Stimulated activated CD4-positive, alpha-beta T cell treated with anti-CD3 and anti-CD28 coated beads, Interleukin-4, amount 100 ng/mL, for 4 hours (primary cell): ENCODE measurements at regions not wholly inside any gene's neighbourhood (a gene's known extent, or its start where the extent isn't known, plus 50 kb on each side); places are given as distances from the start of the nearest gene placed in this dataset.

Experiments used
- DNase-seq, 2 experiments: peaks; one replicate each; pipeline ENCODE4 v3.0.0-alpha.2; 2020

GRCh38 chr3:104731074-104731473 is 635.6 kb upstream of the ALCAM start:
- no peak for DNase-seq

DNA sequence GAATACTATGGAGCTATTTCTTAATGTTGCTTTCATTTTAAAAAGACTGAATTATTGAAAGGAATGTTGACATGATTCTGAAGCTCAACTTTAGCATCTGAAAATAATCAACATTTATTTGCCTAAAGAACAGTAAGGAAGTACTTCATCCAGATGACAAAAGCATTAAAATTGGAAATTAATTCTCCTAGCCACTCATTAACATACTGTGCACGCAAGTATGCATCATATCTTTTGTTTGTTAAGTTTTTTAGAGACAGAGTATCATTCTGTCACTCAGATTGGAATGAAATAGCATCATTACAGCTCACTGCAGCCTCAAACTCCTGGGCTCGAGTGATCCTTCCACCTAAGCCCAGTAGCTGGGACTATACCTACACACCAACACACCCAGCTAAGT is 632.1 kb upstream of the ALCAM start:
- no peak for DNase-seq

DNA sequence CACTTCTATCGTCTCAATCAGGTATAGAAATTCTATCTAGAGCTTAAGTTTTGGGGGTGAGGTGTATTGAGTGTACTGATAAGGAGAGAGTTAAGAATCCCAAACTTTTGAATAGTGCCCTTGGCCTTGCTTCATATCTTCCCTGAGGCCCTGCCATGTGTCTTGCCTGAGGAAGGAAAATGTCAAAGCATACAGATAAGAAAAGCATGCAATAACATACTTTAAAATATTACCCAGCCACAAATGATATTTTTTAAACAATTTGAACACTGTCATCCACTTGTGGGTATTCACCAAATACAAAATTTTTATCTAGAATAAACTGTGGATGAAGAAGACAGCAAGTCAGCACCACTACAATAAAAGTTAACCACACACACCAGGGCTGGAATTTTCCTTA is 631.0 kb upstream of the ALCAM start:
- DNase-seq = no peak

DNA sequence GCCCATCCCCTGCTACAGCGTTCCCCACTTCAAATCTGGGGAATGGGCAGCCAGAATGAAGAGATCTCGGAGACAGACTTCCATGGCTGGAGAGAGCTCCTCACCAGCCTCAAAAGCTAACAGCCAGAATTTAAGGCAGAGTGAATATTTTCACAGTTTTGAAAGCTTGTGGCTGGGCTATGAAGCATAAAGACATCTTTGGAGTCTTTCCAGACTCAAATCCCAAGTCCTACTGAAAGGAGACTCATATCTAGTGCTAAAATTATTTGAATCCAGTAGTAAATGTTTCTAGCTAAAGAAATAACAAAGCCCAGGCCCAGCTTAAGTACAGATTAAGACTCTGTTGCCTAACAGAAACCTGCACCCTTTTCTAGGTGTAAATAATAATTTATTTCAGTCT is 628.4 kb upstream of the ALCAM start:
- DNase-seq = no peak

- DNase-seq = no peak
Measured at GRCh38 chr3:104740874-104741379, 625.8 kb upstream of the ALCAM start.

DNA sequence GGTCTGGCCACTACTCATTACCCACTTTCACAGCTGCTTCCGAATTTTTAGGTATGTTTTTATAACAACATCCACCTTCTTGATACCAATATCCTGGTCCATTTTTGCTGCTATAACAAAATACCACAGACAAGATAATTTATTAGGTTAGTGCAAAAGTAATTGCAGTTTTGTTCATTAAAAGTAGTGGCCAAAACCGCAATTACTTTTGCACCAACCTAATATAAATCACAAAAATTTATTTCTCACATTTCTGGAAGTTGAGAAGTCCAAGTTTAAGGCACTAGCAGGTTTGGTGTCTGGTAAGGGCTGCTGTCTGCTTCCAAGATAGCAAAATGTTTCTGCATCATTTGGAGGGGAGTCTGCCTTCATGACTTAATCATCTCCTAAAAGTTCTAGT is 624.7 kb upstream of the ALCAM start:
- no peak for DNase-seq

DNA sequence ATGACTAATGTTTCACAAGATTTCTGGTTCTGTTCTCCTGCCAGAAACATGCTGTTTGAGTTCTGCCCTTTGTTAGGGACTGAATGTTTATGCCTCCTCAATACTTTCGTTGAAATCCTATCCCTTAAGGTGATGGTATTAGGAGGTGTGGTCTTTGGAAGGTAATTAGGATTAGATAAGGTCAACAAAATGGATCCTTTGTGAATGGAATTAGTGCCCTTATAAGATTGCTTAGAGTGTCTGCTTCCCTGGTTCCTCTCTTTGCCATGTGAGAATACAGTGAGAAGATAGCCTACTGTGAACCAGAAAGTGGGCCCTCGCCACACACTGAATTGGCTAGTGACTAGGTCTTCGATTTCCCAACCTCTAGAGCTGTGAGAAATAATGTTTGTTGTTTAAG is 621.4 kb upstream of the ALCAM start:
- no peak for DNase-seq

GRCh38 chr3:104746056-104746455 is 620.7 kb upstream of the ALCAM start:
- DNase-seq = no peak

GRCh38 chr3:104750581-104750980 is 616.1 kb upstream of the ALCAM start:
- no peak for DNase-seq

- DNase-seq = no peak
Measured at GRCh38 chr3:104755791-104756190, 610.9 kb upstream of the ALCAM start.

DNA sequence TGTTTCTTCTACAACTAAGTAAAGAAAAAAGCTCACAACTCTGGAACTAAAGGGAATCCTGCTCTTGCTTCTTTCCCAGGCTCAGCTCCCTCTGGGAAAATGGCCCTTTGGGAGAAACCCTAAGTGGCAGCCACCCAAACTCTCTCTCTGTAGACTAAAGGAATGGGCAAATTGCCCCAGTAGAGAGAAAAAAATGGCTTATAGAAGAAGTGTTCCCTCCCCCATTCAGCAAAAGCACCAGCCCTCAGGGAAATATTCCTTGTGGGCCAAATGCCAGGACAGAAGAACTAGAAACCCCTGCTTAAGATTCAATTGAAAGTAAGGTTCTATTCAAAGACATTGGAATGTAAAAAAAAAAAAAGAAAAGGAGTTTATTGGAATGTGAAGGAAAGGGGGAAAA is 603.7 kb upstream of the ALCAM start:
- no peak for DNase-seq

DNA sequence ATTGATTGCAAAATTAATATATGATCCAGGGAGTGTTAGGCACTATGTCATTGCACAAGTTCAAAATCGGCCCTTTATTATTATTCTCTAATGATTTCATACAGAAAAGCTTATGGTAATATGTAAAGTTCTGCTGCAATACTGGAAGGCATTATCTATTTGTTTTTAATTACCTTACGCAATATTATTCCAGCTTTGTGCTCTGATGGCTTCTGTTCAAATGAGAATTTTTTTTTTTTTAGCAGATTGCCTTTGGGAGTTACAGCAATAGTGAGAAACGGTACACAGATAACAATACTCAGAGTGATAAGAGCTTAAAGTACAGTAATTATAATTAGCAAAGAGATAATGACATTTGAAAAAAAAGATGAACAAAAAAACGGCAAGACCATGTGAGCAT is 602.2 kb upstream of the ALCAM start:
- no peak for DNase-seq

DNA sequence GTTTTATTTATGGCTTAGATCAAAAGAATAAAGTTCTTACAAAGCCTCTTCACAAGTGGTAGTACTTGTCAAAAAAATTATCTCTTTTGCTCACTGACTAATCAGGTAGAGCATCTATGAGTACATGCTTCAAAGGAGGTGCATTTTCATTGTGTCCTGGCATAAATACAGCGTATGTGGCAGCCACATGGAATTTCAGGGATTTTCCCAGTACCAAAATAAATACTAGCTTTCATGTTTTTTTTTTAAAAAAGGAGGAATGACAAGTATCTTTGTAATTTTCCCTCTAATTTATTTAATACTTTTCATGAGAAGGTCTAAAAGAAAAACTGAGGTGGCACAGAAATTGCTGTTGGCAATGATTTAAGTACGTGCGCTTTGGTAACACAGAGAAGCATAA is 597.8 kb upstream of the ALCAM start:
- DNase-seq = no peak

DNA sequence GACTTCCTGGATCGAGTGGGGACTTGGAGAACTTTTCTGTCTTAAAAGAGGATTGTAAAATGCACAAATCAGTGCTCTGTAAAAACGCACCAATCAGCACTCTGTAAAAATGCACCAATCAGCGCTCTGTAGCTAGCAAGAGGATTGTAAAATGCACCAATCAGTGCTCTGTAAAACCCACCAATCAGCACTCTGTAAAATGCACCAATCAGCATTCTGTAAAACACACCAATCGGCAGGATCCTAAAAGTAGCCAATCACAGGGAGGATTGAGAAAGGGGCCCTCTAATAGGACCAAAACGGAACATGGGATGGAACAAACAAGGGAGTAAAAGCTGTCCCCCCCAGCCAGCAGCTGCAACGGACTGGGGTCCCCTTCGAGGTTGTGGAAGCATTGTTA is 587.4 kb upstream of the ALCAM start:
- DNase-seq = no peak

DNA sequence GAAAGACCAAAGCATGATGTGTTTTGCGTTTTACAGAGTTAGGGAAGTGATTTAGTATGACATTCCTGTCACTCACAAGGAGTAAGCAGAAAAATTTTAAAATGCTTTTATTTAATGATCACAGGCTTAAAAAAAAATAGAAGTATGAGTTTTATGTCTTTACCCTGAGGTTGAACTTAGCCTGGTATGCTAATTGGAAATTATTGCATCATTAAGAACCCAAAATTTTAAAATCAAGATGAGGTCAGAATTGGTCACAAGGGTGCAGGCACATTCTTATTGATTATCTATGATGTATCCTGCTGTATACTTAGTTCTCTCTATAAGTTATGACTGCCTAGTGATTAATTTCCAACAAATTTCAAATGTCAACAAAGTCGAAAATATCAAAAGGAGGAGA is 585.6 kb upstream of the ALCAM start:
- DNase-seq = no peak

DNA sequence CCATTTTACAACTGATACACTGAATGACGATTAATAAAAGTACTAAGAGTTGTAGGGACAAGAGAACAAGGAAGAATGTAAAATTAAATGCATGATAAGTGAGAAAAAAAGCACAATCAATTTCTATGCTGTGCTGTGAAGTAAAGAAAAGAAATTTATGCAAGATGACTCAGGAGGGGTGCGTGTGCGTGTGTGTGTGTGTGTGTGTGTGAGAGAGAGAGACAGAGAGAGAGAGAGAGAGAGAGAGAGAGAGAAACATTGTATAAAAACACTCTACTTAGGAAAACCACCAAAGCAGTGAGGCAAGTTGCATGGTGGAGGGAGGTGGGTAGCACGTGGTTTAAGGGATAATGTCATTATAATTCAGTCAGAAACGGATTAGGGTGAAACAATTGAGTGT is 580.8 kb upstream of the ALCAM start:
- DNase-seq = no peak

- no peak for DNase-seq
Measured at GRCh38 chr3:104787306-104787705, 579.4 kb upstream of the ALCAM start.

GRCh38 chr3:104788807-104789206 is 577.9 kb upstream of the ALCAM start:
- no peak for DNase-seq

GRCh38 chr3:104791331-104791730 is 575.4 kb upstream of the ALCAM start:
- no peak for DNase-seq

- DNase-seq = no peak
Measured at GRCh38 chr3:104796556-104796955, 570.2 kb upstream of the ALCAM start.

- no peak for DNase-seq
Measured at GRCh38 chr3:104805042-104805441, 561.7 kb upstream of the ALCAM start.

GRCh38 chr3:104805508-104805907 is 561.2 kb upstream of the ALCAM start:
- DNase-seq = no peak

- no peak for DNase-seq
Measured at GRCh38 chr3:104810896-104811295, 555.8 kb upstream of the ALCAM start.

GRCh38 chr3:104816008-104816407 is 550.7 kb upstream of the ALCAM start:
- DNase-seq = no peak

- no peak for DNase-seq
Measured at GRCh38 chr3:104816716-104817115, 550.0 kb upstream of the ALCAM start.

DNA sequence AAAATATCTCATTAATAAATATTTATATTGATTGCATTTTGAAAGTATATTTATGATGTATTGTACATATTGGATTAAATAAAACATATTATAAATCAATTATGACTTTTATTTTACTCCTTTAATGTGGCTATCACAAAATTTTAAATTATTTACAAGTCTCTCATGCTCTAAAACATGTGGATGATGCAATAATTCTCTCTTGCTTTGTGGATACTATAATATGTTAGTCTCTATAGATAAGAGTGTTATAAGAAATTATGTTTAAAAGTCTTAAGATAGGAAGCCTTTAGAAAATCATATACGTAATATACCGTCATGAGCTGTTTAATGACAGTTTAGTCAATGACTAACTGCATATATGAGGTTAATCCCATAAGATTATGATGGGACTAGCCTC is 547.4 kb upstream of the ALCAM start:
- no peak for DNase-seq
